Stomach (tissue), 4 donors: ENCODE measurements at regions not wholly inside any gene's neighbourhood (a gene's known extent, or its start where the extent isn't known, plus 50 kb on each side); places are given as distances from the start of the nearest gene placed in this dataset.

Source experiments
- CTCF ChIP-seq, 7 experiments: fragments of 450-650 bp in 4 of 7; fragments of 200-600 bp in 3 of 7; sonication (generic) in 3 of 7; IDR thresholded peaks; one replicate each; pipeline ENCODE4 v1.5.1; 2016 to 2019; ENCODE audit warnings: antibody characterized with exemption in 7 of 7, control low read depth in 2 of 7, mild to moderate bottlenecking in 1 of 7
- EP300 ChIP-seq: sonication (generic); formaldehyde crosslinking; IDR thresholded peaks from one replicate; pipeline ENCODE4 v1.6.1; 2017; ENCODE audit warnings: antibody characterized with exemption
- POLR2A ChIP-seq, 4 donors: fragments of 450-650 bp; IDR thresholded peaks; one replicate each; pipeline ENCODE4 v1.6.1; 2016; ENCODE audit warnings: antibody characterized with exemption in 4 of 4, control low read depth in 2 of 4, mild to moderate bottlenecking in 1 of 4, moderate library complexity in 1 of 4
- POLR2AphosphoS5 ChIP-seq, 3 donors: sonication (generic); formaldehyde crosslinking; IDR thresholded peaks; one replicate each; pipeline ENCODE4 v1.6.1; 2016; ENCODE audit warnings: antibody characterized with exemption in 3 of 3

- TF ChIP-seq POLR2A (IDR thresholded peaks at IDR 0.05), result no peak
- TF ChIP-seq CTCF (IDR thresholded peaks at IDR 0.05), result no peak
- no peak for TF ChIP-seq EP300
- no peak for TF ChIP-seq POLR2AphosphoS5 (IDR thresholded peaks at IDR 0.05)
Measured at GRCh38 chr6:22071270-22072041, 225.4 kb downstream of the PRL start.
